ENCODE measurements at regions not wholly inside any gene's neighbourhood (a gene's known extent, or its start where the extent isn't known, plus 50 kb on each side); places are given as distances from the start of the nearest gene placed in this dataset.

DNA sequence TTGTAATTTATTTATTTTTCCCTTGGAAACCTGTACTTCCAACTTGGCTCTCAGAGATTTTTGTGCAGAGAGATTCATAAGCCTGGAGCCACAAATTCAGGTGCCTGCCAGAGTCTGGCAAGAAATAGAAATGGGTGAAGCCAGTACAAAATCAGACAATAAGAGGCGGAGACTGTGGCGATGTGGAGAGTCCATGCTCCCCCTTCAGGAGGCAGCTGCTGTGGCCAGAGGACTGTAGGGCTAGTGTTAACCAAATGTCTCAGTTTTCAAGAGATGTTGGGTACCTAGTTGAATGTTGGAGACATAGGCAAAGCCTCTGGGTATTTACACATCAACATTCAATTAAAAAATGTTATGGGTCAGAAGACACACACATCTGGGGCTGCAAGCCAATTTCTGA lies 208.6 kb downstream of the PSAT1 start:
- in situ Hi-C loops (cut with HindIII; ENCODE audit: low pct_ligation_motif_present, low sequenced_read_pairs): no loop called here
- Histone ChIP-seq H3K4me3 (ENCODE audit: low read depth, low read length) (no peak overlapping the region), H3K36me3 (replicated peaks) (no peaks in the 10 kb centered on the region), H3K27ac (no peak overlapping the region), H3K27me3 (replicated peaks) (no peaks in the 10 kb centered on the region)
- DNase-seq: no peak
- TF ChIP-seq, protein P1, sequence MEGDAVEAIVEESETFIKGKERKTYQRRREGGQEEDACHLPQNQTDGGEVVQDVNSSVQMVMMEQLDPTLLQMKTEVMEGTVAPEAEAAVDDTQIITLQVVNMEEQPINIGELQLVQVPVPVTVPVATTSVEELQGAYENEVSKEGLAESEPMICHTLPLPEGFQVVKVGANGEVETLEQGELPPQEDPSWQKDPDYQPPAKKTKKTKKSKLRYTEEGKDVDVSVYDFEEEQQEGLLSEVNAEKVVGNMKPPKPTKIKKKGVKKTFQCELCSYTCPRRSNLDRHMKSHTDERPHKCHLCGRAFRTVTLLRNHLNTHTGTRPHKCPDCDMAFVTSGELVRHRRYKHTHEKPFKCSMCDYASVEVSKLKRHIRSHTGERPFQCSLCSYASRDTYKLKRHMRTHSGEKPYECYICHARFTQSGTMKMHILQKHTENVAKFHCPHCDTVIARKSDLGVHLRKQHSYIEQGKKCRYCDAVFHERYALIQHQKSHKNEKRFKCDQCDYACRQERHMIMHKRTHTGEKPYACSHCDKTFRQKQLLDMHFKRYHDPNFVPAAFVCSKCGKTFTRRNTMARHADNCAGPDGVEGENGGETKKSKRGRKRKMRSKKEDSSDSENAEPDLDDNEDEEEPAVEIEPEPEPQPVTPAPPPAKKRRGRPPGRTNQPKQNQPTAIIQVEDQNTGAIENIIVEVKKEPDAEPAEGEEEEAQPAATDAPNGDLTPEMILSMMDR (IDR thresholded peaks at IDR 0.05; ENCODE audit: low read depth, low read length, missing control alignments): no peak

DNA sequence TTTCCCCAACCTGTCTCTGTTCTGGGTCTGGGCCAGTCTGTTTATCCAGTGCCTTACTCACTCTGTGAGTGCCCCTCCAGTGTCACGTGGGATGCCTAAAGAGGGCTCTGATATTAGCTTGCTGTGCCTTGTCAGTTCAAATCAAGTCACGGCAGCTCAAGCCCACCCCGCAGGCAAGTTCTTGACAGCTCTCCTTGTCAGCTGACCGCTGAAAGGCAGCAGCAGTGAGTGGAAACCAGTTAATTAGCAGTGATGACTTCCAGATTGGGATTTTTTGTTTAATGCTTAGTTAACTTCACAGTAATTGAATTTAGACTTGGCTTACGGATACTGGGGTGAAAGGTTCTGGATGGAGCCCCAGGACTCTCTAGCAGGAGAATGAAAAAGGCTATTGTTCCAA lies 210.1 kb downstream of the PSAT1 start:
- H3K4me3 ChIP-seq (ENCODE audit: low read depth, low read length): no peak overlapping the region
- no peaks in the 10 kb centered on the region for H3K36me3 ChIP-seq (replicated peaks)
- TF ChIP-seq, protein P1 (IDR thresholded peaks at IDR 0.05; ENCODE audit: low read depth, low read length, missing control alignments): no peak
- H3K27me3 ChIP-seq (replicated peaks): no peaks in the 10 kb centered on the region
- no peak for DNase-seq
- no peak overlapping the region for H3K27ac ChIP-seq
- in situ Hi-C loops (cut with HindIII; ENCODE audit: low pct_ligation_motif_present, low sequenced_read_pairs): no loop called here

DNA sequence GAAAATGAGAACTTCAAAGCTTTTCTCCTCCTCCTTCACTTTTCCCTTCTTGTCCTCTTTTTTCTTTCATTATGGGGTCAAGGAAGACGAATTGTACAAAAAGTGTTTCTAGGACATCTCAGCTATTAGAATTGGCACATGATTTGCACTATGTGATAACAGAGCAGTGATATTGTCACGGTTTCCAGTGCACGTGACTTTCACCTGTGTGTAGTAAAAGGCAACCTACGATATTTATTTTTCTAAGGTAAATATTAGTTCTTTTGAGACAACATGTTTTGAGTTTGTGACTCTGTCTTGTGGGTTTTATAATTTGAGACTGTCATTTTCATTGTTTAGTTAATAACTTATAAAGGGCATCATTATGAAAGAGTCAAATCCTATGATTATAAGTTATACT lies 213.1 kb downstream of the PSAT1 start:
- H3K27me3 ChIP-seq (replicated peaks): no peaks in the 10 kb centered on the region
- no peak overlapping the region for H3K4me3 ChIP-seq (ENCODE audit: low read depth, low read length)
- TF ChIP-seq, protein P1 (IDR thresholded peaks at IDR 0.05; ENCODE audit: low read depth, low read length, missing control alignments): no peak
- no peak overlapping the region for H3K27ac ChIP-seq
- in situ Hi-C loops (cut with HindIII; ENCODE audit: low pct_ligation_motif_present, low sequenced_read_pairs): no loop called here
- no peak for DNase-seq
- H3K36me3 ChIP-seq (replicated peaks): no peaks in the 10 kb centered on the region

DNA sequence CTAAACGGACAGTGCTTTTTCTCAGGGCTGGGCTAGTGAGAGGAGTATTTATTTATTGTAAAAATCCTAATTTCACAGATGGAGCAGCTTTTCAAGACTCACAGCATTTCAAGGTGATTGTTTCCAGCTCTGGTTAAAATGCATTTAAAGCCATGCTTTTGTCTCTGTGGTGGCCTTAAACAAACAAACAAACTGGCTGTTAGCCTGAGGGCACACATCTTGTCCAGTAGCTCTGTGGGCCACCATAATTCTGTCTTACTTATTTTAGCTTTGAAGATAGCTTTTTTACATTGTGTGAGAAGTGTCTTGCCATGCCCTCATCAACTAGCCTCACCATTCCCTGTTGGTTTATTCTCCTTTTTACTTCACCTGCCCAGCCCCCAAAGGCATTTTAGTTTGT lies 218.2 kb downstream of the PSAT1 start:
- Histone ChIP-seq H3K27me3 (replicated peaks) (no peaks in the 10 kb centered on the region), H3K36me3 (replicated peaks) (no peaks in the 10 kb centered on the region), H3K4me3 (ENCODE audit: low read depth, low read length) (no peak overlapping the region), H3K27ac (no peak overlapping the region)
- TF ChIP-seq, protein P1 (IDR thresholded peaks at IDR 0.05; ENCODE audit: low read depth, low read length, missing control alignments): no peak
- in situ Hi-C loops (cut with HindIII; ENCODE audit: low pct_ligation_motif_present, low sequenced_read_pairs): no loop called here
- DNase-seq: no peak

DNA sequence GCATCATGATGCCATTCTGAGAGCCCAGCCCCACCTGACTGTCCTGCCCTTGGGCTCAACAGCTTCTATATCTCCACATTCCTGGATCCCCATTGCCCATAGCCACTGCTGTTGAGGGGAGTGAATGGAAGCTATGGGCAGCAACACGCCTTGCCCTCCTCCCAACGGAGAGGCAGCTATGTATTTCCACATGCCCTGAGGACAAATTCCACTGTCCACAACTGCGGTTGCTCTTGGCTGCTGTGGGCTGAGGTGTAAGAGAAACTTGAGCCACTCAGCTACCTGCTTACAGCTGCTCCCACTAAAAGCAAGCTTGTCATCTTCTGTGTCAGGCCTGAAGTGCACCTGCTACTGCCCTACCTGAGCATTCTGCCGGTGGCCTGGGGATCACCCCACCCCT lies 222.9 kb downstream of the PSAT1 start:
- TF ChIP-seq, protein P1 (IDR thresholded peaks at IDR 0.05; ENCODE audit: low read depth, low read length, missing control alignments): no peak
- Histone ChIP-seq H3K27me3 (replicated peaks) (no peaks in the 10 kb centered on the region), H3K4me3 (ENCODE audit: low read depth, low read length) (no peak overlapping the region), H3K36me3 (replicated peaks) (no peaks in the 10 kb centered on the region), H3K27ac (no peak overlapping the region)
- in situ Hi-C loops (cut with HindIII; ENCODE audit: low pct_ligation_motif_present, low sequenced_read_pairs): no loop called here
- no peak for DNase-seq

DNA sequence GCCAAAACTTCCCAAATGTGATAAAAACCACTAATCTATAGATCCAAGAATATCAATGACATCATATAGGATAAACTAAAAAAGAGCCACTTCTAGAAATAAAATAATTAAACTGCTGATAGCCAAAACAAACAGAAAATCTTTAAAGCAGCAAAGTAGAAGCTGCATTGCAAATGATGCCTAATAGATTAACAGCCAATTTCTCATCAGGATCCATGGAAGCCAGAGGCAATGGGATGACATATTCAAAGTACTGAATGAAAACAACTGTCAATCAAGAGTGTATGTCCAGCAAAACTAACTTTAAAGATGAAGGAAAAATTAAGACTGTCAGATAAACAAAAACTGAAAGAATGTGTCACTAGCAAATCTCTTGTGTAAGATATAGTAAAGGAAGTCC lies 224.8 kb downstream of the PSAT1 start:
- no peaks in the 10 kb centered on the region for H3K36me3 ChIP-seq (replicated peaks)
- no peak overlapping the region for H3K4me3 ChIP-seq (ENCODE audit: low read depth, low read length)
- TF ChIP-seq, protein P1 (IDR thresholded peaks at IDR 0.05; ENCODE audit: low read depth, low read length, missing control alignments): no peak
- no peak for DNase-seq
- in situ Hi-C loops (cut with HindIII; ENCODE audit: low pct_ligation_motif_present, low sequenced_read_pairs): no loop called here
- no peak overlapping the region for H3K27ac ChIP-seq
- H3K27me3 ChIP-seq (replicated peaks): no peaks in the 10 kb centered on the region
